HL-60 (cell line): ENCODE measurements at regions not wholly inside any gene's neighbourhood (a gene's known extent, or its start where the extent isn't known, plus 50 kb on each side); places are given as distances from the start of the nearest gene placed in this dataset.

Experiments
- CTCF ChIP-seq: IDR thresholded peaks from one replicate; pipeline ENCODE4 v1.5.1; 2011; ENCODE audit warnings: low read length, control low read depth, inconsistent platforms; ENCODE audit not compliant: insufficient read depth
- GABPA ChIP-seq: IDR thresholded peaks from 2 replicates; pipeline ENCODE4 v1.6.1; 2012; ENCODE audit warnings: low read depth
- POLR2AphosphoS5 ChIP-seq: IDR thresholded peaks from 2 replicates; pipeline ENCODE4 v1.6.1; 2012; ENCODE audit warnings: low read depth
- TF ChIP-seq, protein P1 (sequence below): IDR thresholded peaks from 2 replicates; pipeline ENCODE4 v1.6.1; 2012; ENCODE audit warnings: low read depth; ENCODE audit not compliant: insufficient replicate concordance

GRCh38 chr22:26898946-26899605, 241.7 kb downstream of the MIAT start:
- TF ChIP-seq POLR2AphosphoS5: no peak
- TF ChIP-seq CTCF: no peak
- TF ChIP-seq, protein P1, sequence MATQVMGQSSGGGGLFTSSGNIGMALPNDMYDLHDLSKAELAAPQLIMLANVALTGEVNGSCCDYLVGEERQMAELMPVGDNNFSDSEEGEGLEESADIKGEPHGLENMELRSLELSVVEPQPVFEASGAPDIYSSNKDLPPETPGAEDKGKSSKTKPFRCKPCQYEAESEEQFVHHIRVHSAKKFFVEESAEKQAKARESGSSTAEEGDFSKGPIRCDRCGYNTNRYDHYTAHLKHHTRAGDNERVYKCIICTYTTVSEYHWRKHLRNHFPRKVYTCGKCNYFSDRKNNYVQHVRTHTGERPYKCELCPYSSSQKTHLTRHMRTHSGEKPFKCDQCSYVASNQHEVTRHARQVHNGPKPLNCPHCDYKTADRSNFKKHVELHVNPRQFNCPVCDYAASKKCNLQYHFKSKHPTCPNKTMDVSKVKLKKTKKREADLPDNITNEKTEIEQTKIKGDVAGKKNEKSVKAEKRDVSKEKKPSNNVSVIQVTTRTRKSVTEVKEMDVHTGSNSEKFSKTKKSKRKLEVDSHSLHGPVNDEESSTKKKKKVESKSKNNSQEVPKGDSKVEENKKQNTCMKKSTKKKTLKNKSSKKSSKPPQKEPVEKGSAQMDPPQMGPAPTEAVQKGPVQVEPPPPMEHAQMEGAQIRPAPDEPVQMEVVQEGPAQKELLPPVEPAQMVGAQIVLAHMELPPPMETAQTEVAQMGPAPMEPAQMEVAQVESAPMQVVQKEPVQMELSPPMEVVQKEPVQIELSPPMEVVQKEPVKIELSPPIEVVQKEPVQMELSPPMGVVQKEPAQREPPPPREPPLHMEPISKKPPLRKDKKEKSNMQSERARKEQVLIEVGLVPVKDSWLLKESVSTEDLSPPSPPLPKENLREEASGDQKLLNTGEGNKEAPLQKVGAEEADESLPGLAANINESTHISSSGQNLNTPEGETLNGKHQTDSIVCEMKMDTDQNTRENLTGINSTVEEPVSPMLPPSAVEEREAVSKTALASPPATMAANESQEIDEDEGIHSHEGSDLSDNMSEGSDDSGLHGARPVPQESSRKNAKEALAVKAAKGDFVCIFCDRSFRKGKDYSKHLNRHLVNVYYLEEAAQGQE: no peak
- TF ChIP-seq GABPA: no peak
